Vagina (tissue), 2 donors: ENCODE measurements at regions not wholly inside any gene's neighbourhood (a gene's known extent, or its start where the extent isn't known, plus 50 kb on each side); places are given as distances from the start of the nearest gene placed in this dataset.

Source experiments
- POLR2A ChIP-seq, 2 donors: fragments of 450-650 bp; IDR thresholded peaks; one replicate each; pipeline ENCODE4 v1.6.1; 2017; ENCODE audit warnings: antibody characterized with exemption in 2 of 2, mild to moderate bottlenecking in 2 of 2, moderate library complexity in 2 of 2
- TF ChIP-seq, protein P1 (sequence below), 3 experiments: fragments of 450-650 bp in 2 of 3; fragments of 200-600 bp in 1 of 3; sonication (generic) in 1 of 3; IDR thresholded peaks; one replicate each; pipeline ENCODE4 v1.5.1; 2017 to 2019; ENCODE audit warnings: antibody characterized with exemption in 3 of 3, mild to moderate bottlenecking in 2 of 3, moderate library complexity in 2 of 3

DNA sequence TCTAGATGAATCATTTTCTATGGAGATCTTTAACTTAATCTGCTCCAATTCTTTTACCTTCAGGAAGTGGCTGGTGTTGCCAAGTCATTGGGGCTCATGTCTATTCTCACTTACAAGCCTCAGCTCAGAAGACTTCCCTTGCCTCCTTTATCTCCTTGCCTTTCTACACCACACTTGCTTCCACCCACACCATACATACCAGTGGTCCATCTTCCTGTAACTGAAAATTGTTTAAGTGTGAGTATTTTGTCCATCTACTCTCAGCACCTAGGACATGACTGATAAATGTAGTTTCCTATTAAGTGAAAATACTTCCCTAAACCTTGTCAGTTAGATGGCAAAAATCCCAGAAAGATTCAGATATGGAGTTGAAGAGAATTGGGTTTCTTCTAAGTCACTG, 199.7 kb upstream of the CPNE8 start:
- TF ChIP-seq POLR2A (IDR thresholded peaks at IDR 0.05) = no peak
- TF ChIP-seq, protein P1, sequence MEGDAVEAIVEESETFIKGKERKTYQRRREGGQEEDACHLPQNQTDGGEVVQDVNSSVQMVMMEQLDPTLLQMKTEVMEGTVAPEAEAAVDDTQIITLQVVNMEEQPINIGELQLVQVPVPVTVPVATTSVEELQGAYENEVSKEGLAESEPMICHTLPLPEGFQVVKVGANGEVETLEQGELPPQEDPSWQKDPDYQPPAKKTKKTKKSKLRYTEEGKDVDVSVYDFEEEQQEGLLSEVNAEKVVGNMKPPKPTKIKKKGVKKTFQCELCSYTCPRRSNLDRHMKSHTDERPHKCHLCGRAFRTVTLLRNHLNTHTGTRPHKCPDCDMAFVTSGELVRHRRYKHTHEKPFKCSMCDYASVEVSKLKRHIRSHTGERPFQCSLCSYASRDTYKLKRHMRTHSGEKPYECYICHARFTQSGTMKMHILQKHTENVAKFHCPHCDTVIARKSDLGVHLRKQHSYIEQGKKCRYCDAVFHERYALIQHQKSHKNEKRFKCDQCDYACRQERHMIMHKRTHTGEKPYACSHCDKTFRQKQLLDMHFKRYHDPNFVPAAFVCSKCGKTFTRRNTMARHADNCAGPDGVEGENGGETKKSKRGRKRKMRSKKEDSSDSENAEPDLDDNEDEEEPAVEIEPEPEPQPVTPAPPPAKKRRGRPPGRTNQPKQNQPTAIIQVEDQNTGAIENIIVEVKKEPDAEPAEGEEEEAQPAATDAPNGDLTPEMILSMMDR (IDR thresholded peaks at IDR 0.05) = no peak
